ENCODE measurements at regions not wholly inside any gene's neighbourhood (a gene's known extent, or its start where the extent isn't known, plus 50 kb on each side); places are given as distances from the start of the nearest gene placed in this dataset.
"Not testable (repeated sequence)": the region's sequence is repeated elsewhere in the genome, so short reads cannot be mapped to it uniquely, and the experiment has no call there.

DNA sequence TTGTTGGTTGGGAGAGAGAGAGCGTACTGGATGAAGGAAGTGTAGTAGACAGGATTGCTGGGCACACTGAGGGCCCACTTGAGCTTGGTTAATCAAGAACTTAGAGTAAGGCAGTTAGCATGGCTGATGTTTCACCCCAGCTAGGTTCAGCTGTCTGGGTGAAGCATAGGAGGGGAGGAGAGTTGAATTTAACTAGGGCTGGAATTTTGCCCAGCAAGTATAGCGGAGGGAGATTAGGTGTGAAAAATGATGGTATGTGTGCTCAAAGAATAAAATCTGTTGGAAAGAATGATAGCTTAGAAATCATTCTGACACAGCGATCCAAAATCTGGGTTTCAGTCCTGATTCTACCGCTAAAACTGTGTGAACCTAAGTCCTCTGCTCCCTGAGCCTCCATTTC lies 461.5 kb upstream of the PROX1 start:
- DNase-seq (ENCODE audit: low read depth in 2 of 2, low spot score in 1 of 2): no peak

DNA sequence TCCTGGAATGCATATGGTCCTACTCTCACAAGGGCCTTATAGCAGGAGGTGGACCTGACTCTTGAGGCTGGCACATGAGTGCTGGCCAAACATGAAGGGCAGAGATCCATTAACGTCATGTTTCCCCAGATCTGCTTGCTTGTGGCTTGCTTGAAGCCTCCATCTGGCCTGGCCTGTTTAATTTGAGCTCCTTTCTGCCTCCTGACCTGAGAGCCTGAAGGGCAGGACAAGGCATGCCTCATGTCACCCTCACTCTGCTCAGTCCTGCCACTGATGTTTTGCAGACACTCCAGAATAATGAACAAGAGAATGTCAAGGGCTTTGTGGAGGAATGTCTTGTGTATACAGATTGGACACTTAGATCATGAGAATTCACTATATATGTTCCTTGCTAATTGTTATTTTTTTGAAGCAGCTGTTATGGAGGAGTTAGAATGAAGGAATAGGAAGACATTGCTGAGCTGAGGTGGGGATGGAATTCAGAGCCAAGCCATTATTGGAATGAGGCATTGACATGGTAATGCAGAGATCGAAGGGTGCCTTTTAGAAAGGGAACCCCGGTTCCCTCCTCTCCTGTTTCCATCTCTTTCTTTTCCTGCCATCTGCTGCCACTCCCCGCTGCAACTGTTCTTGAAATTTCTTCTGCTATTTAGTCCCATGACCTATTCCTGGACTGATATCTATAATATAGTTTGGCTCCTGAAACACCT lies 457.0 kb upstream of the PROX1 start:
- DNase-seq (ENCODE audit: low read depth in 2 of 2, low spot score in 1 of 2): no peak

DNA sequence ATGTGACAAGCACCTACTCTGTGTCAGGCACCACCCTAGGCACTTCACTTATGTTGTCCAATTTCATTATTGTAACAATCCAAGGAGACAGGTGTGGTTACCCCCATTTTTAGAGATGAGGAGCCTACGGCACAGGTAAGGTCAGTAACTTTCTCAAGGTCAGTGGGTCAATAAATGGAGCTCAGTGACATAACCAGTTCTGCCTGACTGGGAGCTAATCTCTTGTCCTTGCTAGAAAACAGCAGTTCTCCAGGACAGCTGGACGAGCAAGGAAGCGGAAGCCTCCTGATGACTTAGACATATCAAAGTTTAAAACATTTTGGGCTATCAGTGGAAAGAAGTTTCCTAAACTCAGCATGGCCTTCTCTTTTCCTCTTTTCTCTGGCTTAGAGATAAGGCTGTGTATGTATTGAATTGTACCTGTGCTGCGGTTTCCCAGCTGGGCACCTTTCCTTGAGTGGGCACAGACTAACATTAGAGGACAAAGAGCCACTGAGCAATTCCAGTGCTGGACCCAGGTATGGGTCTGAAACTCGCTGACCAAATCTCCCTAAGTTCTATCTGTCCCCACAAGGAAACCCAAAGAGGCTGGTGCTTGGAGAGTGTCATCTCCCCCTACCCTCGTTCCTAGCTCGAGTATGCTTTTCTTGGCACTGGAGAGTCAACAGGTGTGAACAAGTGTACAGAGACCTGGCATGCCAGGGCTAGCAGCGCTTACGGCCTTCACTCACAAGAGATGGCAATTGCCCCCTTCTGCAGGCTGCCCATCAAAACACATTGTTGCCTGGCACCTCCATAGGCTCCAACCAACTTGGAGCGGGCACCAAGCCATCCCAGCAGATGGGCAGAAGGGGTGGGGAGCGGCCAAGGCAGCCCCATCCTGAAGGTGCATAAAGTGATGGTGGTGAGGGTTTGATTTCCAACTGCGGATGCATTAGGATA lies 456.1 kb upstream of the PROX1 start:
- DNase-seq (ENCODE audit: low read depth in 2 of 2, low spot score in 1 of 2): no peak

DNA sequence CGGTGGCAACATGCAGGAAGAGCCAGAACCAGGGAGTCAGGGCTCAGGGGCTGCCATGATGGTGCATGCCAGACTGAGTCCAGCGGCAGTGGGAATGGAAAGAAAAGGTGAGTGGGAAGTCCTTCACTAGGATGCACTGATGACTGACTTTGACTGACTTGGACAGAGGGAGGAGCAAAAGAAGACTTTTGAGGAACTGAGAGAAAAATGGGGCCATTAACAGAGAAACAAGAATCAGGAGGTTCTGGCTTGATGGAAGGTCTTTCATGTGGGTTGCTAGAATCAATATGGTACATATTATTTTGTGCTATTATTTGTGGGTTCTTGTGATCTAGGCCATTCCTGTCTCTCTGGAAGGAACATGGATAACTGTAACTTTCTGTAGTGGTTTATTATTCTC lies 454.6 kb upstream of the PROX1 start:
- no peak for DNase-seq (ENCODE audit: low read depth in 2 of 2, low spot score in 1 of 2)

DNA sequence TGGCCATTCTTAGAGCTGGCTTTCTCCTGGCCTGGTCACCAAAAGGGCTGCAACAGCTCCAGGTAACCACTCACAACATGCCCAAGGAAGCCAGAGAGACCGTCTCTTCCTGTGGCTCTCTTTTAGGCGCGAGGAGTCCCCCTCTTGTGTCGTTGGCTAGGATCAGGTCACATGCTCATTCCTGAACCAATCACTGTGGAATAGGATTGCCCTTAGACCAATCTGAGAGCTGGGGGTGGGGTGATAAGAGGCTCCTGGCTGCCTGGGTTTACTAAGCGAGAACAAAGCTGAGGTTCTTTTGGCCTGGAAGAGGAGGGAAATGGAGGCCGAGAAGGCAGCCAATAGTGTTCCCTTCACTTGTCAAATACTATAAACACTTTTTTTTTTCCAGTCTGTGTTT lies 452.1 kb upstream of the PROX1 start:
- no peak for DNase-seq (ENCODE audit: low read depth in 2 of 2, low spot score in 1 of 2)

DNA sequence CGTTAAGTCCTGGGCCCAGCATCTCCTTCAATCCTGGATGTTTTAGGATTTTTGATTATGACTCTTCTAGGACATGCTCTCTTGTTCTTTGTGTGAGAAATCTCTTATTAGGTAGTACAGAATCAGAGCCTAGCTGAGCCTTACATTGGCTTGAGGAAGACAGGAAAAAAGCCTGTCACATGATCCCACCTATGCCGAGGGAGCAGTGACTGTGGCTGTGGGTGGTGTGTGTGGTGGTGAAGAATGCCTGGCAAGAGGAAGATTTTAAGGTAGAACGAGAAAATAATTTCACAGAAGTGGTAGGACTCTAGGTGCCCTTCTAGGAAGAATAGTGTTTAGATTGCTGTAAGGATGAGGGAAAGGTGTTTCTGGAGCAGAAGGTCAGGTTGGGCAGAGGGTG lies 449.5 kb upstream of the PROX1 start:
- no peak for DNase-seq (ENCODE audit: low read depth in 2 of 2, low spot score in 1 of 2)

DNA sequence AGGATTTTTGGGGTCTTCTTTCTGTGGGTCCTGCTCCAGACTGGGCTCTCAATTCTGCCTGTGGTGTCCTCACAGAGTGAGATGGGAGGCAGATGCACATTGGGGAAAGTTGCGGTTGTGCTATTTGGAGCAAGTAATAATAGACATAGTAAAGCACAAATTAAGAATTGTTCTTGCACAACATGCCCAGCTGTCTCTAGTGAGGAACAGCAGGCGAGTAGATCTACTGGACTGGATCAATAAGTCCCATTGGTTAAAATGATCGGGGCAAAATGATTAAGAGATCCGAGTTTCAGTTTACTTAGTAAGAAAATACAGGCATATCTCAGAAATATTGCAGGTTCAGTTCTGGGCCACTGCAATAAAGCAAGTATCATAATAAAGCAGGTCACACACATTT lies 448.3 kb upstream of the PROX1 start:
- no peak for DNase-seq (ENCODE audit: low read depth in 2 of 2, low spot score in 1 of 2)

DNA sequence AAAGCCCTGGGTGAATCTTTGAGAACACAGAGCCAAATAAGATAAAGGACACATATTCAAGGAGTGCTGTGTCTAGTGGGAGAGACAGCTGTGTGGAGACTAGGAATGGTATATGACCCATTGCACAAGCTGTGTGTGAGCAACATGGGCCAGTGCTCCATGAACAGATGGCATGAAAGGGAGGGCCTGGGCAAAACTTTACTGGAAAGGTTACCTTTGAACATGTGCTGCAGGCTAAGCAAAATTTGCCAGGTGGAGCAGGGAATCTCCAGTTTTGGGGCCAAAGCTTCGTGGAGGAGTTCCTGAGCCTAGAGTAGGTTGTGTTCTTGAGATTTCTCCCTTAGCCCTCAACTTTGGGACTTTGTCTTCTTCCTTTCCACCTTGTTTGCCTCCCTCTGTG lies 446.1 kb upstream of the PROX1 start:
- no peak for DNase-seq (ENCODE audit: low read depth in 2 of 2, low spot score in 1 of 2)

DNA sequence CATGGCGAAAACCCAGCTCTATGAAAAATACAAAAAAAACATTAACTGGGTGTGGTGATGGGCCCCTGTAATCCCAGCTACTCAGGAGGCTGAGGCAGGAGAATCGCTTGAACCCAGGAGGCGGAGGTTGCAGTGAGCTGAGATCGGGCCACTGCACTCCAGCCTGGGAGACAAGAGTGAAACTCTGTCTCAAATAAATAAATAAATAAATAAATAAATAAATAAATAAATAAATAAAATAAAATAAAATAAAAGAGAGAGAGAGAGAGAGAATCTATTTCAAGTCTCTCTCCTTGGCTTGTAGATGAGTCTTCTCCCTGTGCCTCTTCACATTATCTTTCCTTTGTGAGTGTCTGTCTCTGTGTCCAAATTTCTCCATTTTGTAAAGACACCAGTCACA lies 442.6 kb upstream of the PROX1 start:
- not testable (repeated sequence) for DNase-seq (ENCODE audit: low read depth in 2 of 2, low spot score in 1 of 2)

DNA sequence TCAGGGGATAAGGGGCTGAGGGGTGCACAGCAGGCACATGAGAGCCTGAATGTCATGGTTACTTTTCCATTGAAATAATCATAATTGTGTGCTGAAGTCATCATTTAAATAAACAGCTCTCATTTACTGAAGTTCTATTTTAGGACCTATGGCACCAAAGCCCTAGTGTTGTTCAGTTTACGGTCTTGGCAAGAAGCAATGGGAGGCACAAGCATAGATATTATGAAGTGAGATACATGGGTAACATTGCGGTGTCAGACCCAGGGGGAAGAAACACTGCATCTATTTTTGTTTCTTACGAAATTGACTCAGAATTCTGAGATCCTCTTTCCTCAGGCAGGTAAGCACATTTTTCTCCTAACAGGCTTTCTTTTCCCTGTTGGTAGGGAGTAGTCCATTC lies 437.8 kb upstream of the PROX1 start:
- no peak for DNase-seq (ENCODE audit: low read depth in 2 of 2, low spot score in 1 of 2)

DNA sequence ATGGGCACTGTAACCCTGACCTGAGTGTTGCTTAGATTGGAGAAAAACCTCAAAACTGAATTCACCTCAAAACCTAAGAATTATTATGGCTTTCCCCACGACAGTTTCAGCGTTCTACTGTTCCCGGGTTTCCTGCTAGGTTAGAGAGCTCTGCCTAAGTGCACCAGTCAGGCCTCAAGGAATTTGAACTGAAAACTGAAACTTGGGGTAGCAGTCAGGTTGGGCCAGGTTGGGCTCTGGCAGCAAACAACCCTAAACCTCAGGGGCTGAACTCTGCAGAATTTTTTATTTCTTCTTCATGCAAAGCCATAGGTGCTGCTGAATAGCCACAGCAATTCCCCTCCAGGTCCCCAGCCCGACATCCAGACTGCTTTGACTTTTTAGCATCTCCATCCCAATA lies 437.0 kb upstream of the PROX1 start:
- DNase-seq (ENCODE audit: low read depth in 2 of 2, low spot score in 1 of 2): no peak

DNA sequence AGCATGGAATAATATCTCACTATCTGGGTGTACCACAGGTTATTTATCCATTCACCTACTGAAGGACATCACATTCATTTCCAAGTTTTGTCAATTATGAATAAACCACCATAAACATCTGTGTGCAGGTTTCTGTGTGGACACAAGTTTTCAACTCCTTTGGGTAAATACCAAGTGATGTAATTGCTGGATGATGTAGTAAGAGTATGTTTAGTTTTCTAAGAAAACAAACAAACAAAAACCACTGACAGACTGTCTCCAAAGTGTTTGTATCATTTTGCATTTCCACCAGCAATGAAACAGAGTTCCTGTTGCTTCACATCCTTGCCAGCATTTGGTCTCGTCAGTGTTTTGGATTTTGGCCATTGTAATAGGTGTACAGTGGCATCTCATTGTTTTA lies 435.7 kb upstream of the PROX1 start:
- DNase-seq (ENCODE audit: low read depth in 2 of 2, low spot score in 1 of 2): no peak

DNA sequence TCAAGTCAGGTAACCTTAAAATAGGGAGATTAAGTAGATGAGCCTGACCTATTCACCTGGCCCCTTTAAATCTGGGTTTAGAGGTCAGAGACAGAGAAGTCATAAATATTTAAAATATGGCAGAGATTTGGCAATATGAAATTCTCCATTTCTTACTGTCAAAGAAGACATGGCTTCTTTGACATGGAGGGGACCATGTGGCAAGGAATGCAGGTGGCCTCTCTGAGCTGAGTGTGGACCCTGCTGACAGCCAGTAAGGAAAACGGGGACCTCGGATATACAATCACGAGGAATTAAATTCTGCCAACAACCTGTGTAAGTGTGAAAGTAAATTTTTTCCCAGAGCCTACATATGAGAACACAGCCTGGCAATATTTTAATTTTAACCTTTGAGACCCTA lies 427.5 kb upstream of the PROX1 start:
- no peak for DNase-seq (ENCODE audit: low read depth in 2 of 2, low spot score in 1 of 2)

DNA sequence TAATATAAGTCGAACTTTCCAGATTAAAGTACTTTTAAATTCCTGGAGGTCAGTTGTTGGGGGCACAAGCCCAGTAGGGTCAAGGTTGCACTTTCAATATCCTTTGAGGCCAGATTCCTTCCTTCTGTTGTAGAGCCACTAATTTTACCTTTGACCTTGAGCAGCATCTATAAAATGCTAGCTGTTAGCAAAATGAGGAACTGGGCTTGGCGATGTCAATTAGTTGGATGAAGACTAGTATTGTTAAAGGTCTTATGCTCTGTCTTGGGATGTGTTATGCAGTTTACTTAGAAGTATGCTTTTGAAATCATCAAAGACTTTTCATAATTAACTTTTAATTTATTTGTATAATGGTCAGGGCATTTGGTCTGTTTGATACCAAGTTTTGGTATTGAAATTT lies 425.9 kb upstream of the PROX1 start:
- no peak for DNase-seq (ENCODE audit: low read depth in 2 of 2, low spot score in 1 of 2)

DNA sequence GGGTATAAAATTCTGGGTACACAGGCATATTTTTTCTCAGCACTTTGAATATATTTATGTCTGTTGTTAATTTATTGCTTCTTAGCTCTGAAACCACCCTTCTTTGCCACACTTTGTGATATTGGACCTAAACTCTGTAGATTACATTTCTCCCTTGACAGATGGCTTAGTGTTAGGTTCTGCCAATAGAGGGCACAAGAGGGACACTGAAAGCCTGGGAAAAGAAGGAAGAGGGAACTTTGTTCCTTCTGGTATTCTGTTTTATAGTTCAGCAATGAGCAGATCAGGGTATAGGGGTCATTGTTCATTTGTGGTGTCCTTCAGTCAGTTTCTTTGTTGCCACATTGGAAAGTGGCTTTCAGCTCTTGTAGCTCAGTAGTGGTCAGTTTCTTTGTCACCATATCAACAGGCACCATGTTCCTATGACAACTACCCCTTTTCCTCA lies 423.5 kb upstream of the PROX1 start:
- DNase-seq (ENCODE audit: low read depth in 2 of 2, low spot score in 1 of 2): no peak

DNA sequence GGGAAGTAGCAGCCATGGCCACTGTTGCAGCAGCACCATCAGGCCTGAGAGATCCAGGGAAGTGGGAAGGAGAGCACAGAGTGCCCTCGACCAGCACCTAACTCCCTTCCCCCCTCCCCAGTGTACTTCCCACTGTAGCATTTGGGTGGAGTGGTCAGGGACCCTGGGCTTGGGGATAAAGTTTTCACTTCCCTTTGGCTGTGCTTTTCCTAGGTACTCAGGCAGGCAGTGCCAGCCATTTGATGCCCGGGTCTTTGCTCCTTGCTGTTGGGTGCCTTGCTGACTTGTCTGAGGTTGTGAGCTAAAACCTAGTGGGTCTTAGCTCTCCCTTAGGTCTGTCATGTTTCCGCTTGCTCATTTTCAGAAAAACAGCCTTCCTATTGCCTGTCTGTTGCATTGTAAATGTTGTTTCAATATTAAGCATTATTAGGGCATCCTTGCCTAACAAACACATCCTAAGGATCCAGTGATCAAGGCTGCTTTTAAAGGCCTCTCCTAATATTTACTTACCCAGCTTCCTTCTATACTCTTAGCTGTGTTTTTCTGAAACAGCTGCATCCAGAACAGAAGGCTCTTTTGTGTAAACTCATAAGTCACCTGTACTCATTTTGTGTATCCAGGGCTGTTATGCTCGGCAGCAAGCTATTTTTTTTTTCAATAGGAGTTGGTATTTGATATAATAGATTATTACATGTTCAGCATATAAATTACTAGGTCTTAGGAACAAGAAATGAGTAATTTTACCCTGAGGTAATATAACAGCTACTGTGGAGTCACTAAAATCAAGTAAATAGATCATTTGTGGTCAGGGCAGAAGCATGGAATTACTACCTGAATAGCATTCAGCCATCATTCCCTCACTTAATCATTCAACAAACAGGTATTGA lies 418.6 kb upstream of the PROX1 start:
- no peak for DNase-seq (ENCODE audit: low read depth in 2 of 2, low spot score in 1 of 2)

DNA sequence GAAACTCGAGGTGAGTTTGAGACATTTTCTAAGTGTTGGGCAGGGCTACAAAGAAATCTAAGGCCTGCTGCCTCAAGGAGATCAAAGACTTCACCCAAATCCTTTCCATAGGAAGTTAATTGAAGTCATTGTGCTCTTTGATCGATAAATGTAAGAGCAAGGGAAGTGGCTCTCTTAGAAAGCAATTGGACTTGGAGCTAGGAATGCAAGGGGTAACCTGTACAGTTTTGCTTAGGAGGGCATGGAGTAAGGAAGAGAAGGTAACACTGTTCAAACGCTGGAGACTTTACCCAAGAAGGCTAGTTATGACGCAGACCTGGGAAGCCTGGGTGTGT lies 418.0 kb upstream of the PROX1 start:
- no peak for DNase-seq (ENCODE audit: low read depth in 2 of 2, low spot score in 1 of 2)

DNA sequence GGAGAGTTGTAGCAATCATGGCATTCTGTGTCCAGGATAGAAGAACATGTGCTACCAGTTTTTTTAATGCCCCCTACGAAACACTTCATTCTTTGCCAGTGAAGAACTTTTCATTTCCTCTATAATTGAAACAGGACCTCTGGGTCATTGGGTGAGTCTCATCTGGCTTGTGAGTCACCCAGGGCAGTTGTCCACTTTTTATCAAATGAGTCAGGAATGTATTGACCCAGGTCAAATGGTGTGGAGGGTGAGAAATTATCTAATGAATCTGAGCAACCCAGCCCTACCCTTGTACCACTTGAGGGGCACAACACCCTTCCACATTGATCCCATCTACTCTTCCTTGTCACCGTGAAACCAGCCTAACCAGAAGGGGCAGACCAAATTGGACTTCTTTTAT lies 417.3 kb upstream of the PROX1 start:
- DNase-seq (ENCODE audit: low read depth in 2 of 2, low spot score in 1 of 2): no peak

DNA sequence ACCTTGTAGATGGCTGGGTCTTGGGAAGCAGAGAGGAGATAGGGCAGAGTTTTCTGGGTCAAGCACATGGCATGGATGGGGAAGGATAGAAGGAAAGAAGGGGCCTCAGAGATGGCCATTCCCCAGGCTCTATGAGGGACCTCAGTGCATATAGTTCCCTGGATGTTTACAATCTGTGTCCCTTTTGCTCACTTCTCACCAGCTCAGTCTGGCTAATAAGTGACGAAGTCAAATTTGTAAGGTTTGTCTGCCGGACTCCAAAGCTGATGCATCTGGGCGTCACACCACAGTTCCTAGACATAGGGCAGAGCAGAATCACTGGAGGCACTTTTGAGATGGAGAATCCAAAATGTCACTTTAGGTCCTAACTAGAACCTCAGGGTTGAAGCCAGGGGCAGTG lies 416.4 kb upstream of the PROX1 start:
- no peak for DNase-seq (ENCODE audit: low read depth in 2 of 2, low spot score in 1 of 2)

DNA sequence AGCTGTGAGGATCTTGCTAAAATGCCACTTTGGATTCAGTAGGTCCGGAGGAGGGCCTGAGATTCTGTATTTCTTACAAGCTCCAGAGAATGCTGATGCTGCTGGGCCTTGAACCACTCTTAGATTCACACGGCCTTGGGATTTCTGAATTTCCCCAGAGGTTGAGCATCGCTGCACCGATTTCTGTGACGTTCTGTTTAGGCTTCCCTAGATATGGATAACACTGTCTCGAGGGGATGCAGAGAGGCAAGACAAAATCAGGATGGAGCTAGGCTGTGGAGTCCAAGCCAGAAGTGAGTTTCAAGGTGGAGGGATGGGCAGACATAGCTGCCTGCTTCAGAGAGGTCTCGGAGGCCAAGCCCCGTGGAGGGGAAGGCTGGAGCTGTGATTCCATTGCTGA lies 415.9 kb upstream of the PROX1 start:
- no peak for DNase-seq (ENCODE audit: low read depth in 2 of 2, low spot score in 1 of 2)

DNA sequence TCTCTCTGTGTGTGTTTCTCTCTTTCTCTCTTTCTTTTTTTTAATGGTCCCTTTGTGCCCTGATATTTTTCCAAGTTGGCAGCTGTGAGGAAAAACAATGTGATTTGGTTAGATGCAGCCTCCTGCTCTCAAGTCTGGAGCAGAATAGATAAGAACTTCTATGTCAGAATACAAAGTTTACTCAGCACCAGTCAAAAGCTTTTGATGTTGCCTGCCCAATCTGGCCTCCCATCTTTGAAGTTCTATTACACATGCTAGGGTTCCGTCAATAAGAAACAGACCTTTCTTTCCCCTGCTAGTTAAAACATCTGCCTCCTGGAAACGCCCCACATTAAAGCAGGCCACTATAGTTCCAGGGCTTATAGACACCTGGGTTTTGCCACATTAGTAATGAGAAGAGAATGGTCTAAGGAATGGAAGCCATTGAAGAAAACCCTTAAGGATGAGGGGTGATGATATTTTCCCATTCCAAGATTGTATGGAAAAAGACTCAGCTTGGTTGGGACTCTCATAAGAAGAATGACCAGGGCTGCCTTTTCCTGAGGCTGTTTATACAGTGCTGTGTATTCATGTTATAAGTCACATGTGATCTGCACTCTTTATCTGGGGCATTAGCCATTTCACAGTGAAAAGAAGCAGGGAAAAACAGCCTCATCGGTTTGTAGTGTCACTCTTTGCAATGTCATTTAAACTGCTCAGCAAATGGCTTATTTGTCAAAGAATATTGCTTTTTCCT lies 414.7 kb upstream of the PROX1 start:
- DNase-seq (ENCODE audit: low read depth in 2 of 2, low spot score in 1 of 2): no peak
